Smooth muscle cell (in vitro differentiated cells): ENCODE measurements at regions not wholly inside any gene's neighbourhood (a gene's known extent, or its start where the extent isn't known, plus 50 kb on each side); places are given as distances from the start of the nearest gene placed in this dataset.

Source experiments
- DNase-seq: peaks from one replicate; lab custom pipeline; 2025; ENCODE audit not compliant: unreplicated experiment; lab: John Stamatoyannopoulos, UW
- H2AFZ ChIP-seq: fragments of 200-600 bp; sonication (generic); 2 replicates; pipeline ENCODE4 v1.6.0; 2016; ENCODE audit warnings: antibody characterized with exemption, low read depth, mild to moderate bottlenecking
- H3F3A ChIP-seq: fragments of 200-600 bp; sonication (generic); 2 replicates; pipeline ENCODE4 v1.6.0; 2017; ENCODE audit warnings: antibody characterized with exemption, low read depth
- H3K27ac ChIP-seq: fragments of 200-600 bp; sonication (generic); 2 replicates; pipeline ENCODE4 v1.5.1; 2016; ENCODE audit warnings: low read depth, mild to moderate bottlenecking
- H3K27me3 ChIP-seq: fragments of 200-600 bp; sonication (generic); 2 replicates; pipeline ENCODE4 v1.6.1; 2016; ENCODE audit warnings: low read depth, mild to moderate bottlenecking
- H3K36me3 ChIP-seq: fragments of 200-600 bp; sonication (generic); 2 replicates; pipeline ENCODE4 v1.5.1; 2016; ENCODE audit warnings: low read depth
- H3K4me1 ChIP-seq: fragments of 200-600 bp; sonication (generic); 2 replicates; pipeline ENCODE4 v1.5.1; 2016; ENCODE audit warnings: low read depth
- H3K4me2 ChIP-seq: fragments of 200-600 bp; sonication (generic); 2 replicates; pipeline ENCODE4 v1.6.0; 2016; ENCODE audit warnings: mild to moderate bottlenecking
- H3K4me3 ChIP-seq: fragments of 200-600 bp; sonication (generic); 2 replicates; pipeline ENCODE4 v1.5.1; 2016; ENCODE audit warnings: mild to moderate bottlenecking
- H3K79me2 ChIP-seq: fragments of 200-600 bp; sonication (generic); 2 replicates; pipeline ENCODE4 v1.6.0; 2016; ENCODE audit warnings: low read depth, mild to moderate bottlenecking
- H3K9ac ChIP-seq: fragments of 200-600 bp; sonication (generic); 2 replicates; pipeline ENCODE4 v1.6.0; 2016; ENCODE audit warnings: low read depth
- H3K9me3 ChIP-seq: fragments of 200-600 bp; sonication (generic); replicated peaks from 2 replicates; pipeline ENCODE4 v1.5.1; 2016; ENCODE audit warnings: low read depth
- H4K20me1 ChIP-seq: fragments of 200-600 bp; sonication (generic); 2 replicates; pipeline ENCODE4 v1.6.0; 2016; ENCODE audit warnings: low read depth
- WGBS: methylation state at CpG from one replicate; pipeline ENCODE4 v1.1.7; 2016; ENCODE audit warnings: low lambda C conversion rate; 5-methylcytosine and 5-hydroxymethylcytosine counted together
- TF ChIP-seq, protein P1 (sequence below): fragments of 200-600 bp; sonication (generic); IDR thresholded peaks from 2 replicates; pipeline ENCODE4 v1.5.1; 2017; ENCODE audit warnings: borderline replicate concordance, mild to moderate bottlenecking, antibody characterized with exemption; ENCODE audit not compliant: insufficient read depth, poor library complexity, severe bottlenecking

DNA sequence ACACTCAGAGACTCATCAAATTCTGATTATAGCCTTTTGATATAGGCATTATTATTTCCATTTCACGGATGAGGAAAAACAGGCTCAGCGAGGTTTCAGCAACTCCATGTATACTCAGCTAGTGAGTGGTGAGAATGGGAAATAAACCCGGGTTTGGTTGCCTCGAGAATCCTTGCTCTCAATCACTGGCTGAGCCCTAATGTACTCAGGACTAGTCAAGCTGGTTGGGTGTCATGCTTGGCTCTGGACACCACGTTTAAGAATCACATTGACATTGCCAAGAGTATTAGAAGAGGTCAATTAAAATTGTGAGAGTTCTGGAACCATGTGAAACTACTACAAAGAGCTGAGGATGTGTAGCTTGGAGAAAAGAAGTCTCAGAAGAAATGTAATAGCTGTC lies 444.5 kb downstream of the MFSD1 start:
- DNase-seq = no peak
- TF ChIP-seq, protein P1, sequence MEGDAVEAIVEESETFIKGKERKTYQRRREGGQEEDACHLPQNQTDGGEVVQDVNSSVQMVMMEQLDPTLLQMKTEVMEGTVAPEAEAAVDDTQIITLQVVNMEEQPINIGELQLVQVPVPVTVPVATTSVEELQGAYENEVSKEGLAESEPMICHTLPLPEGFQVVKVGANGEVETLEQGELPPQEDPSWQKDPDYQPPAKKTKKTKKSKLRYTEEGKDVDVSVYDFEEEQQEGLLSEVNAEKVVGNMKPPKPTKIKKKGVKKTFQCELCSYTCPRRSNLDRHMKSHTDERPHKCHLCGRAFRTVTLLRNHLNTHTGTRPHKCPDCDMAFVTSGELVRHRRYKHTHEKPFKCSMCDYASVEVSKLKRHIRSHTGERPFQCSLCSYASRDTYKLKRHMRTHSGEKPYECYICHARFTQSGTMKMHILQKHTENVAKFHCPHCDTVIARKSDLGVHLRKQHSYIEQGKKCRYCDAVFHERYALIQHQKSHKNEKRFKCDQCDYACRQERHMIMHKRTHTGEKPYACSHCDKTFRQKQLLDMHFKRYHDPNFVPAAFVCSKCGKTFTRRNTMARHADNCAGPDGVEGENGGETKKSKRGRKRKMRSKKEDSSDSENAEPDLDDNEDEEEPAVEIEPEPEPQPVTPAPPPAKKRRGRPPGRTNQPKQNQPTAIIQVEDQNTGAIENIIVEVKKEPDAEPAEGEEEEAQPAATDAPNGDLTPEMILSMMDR = no peak
- H4K20me1 ChIP-seq = no peaks in the 10 kb centered on the region
- H3K4me1 ChIP-seq = no peaks in the 10 kb centered on the region
- no peaks in the 10 kb centered on the region for H3F3A ChIP-seq
- H3K27me3 ChIP-seq = no peaks in the 10 kb centered on the region
- H3K9ac ChIP-seq = no peak overlapping the region
- 78% methylated on average over 5 of the region's 5 CpGs for WGBS
- H2AFZ ChIP-seq = no peak overlapping the region
- no peak overlapping the region for H3K27ac ChIP-seq
- no peak overlapping the region for H3K4me3 ChIP-seq
- no peaks in the 10 kb centered on the region for H3K79me2 ChIP-seq
- no peaks in the 10 kb centered on the region for H3K36me3 ChIP-seq
- H3K9me3 ChIP-seq = no peaks in the 10 kb centered on the region
- H3K4me2 ChIP-seq = no peak overlapping the region

DNA sequence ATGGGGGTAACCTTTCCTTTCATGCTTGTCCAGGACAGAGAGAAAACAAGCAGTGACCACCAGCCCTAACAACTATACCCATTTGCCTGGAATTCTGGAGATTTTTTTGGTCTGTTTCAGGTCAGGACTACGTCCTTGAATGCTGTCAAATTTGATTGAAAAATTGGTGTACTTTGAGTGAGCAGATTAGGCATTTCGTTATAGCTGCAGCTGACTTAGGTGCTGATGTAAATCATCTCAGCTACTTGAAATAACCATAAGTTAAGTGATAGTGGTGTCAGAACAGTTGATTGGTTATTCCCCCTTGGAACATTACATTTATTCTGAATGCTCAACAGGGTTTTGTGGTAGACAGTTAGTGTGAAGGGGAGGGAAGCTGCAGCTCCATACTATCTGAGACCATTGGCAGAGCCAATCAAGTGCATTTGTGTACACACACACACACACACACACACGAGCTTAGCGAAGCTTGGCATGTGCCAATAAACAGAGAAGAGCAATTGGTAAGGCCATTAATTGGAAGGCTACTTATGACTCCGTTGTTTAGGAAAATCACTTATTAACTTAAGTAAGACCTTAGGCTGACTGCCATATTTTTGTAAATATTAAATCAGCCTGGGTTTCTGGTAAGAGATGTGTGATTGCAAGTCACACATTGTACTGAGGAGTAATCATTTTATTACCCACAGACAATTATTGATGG lies 447.8 kb downstream of the MFSD1 start:
- no peak overlapping the region for H3K9ac ChIP-seq
- H3K27me3 ChIP-seq = peaks cover 7% of the 10 kb centered on the region
- H4K20me1 ChIP-seq = no peaks in the 10 kb centered on the region
- H3K4me2 ChIP-seq = no peak overlapping the region
- no peak overlapping the region for H2AFZ ChIP-seq
- H3K36me3 ChIP-seq = no peaks in the 10 kb centered on the region
- H3K79me2 ChIP-seq = no peaks in the 10 kb centered on the region
- H3K4me3 ChIP-seq = no peak overlapping the region
- no peaks in the 10 kb centered on the region for H3K4me1 ChIP-seq
- H3F3A ChIP-seq = no peaks in the 10 kb centered on the region
- no peak overlapping the region for H3K27ac ChIP-seq
- DNase-seq = no peak
- WGBS = 82% methylated on average over 5 of the region's 5 CpGs
- TF ChIP-seq, protein P1 = no peak
- H3K9me3 ChIP-seq = no peaks in the 10 kb centered on the region

DNA sequence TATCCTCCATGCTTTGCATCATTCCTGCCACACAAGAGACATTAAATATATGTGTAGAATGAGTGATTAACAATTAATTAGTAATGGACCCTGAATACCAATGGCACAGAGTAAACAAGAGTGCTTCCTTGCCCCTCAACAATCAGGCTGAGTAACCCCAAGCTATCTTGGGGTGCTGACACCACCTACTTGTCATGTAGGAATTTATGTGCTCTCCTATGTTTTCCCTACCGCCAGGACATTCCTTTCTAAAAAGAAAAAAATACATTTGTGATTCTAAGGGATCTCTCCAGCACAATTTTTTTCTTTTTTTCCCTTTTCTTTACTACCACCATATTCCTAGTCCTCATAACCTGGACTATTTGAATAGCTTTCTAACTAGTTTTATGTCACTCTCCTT lies 449.1 kb downstream of the MFSD1 start:
- peaks cover 19% of the 10 kb centered on the region for H3K27me3 ChIP-seq
- no peaks in the 10 kb centered on the region for H3K36me3 ChIP-seq
- H4K20me1 ChIP-seq = no peaks in the 10 kb centered on the region
- H3K9ac ChIP-seq = no peak overlapping the region
- H3K27ac ChIP-seq = no peak overlapping the region
- no peak overlapping the region for H2AFZ ChIP-seq
- H3K4me2 ChIP-seq = no peak overlapping the region
- no peaks in the 10 kb centered on the region for H3K4me1 ChIP-seq
- DNase-seq = no peak
- H3K9me3 ChIP-seq = no peaks in the 10 kb centered on the region
- no peaks in the 10 kb centered on the region for H3F3A ChIP-seq
- no peak overlapping the region for H3K4me3 ChIP-seq
- H3K79me2 ChIP-seq = no peaks in the 10 kb centered on the region
- WGBS = 72% methylated on average over 1 of the region's 1 CpG
- TF ChIP-seq, protein P1 = no peak

DNA sequence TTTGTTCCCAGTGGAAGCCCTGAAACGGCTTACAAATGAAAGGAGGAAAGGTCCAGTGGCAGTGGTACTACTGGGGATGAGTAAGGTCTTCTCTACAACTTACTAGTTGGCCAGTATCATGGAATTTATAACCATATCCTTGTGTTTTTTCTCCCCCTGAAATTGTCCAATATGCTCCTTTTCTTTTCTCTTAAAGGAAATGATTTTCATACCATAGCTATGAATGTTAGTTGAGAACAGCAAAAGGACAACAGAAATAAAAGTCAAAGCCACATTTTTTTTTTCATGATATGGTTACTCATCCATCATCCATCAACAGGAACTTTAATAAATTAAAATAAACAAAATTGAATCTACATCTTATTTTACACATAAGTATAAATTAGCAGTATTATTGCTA lies 450.4 kb downstream of the MFSD1 start:
- DNase-seq = no peak
- Histone ChIP-seq H4K20me1 (no peaks in the 10 kb centered on the region), H3K27me3 (peaks cover 29% of the 10 kb centered on the region), H3K9ac (no peak overlapping the region), H3K4me1 (no peaks in the 10 kb centered on the region), H3K4me3 (no peak overlapping the region), H3K4me2 (no peak overlapping the region), H3K27ac (no peak overlapping the region), H3K79me2 (no peaks in the 10 kb centered on the region), H3K36me3 (no peaks in the 10 kb centered on the region), H3F3A (no peaks in the 10 kb centered on the region), H3K9me3 (no peaks in the 10 kb centered on the region), H2AFZ (no peak overlapping the region)
- 64% methylated on average over 1 of the region's 1 CpG for WGBS
- TF ChIP-seq, protein P1 = no peak
